Activated CD4-positive, alpha-beta T cell treated with anti-CD3 and anti-CD28 coated beads, Interleukin-2, amount 10 ng/mL, durations not matched to agents 24 days and 14 days (primary cell): ENCODE measurements at regions not wholly inside any gene's neighbourhood (a gene's known extent, or its start where the extent isn't known, plus 50 kb on each side); places are given as distances from the start of the nearest gene placed in this dataset.
A peak's percentile ranks its signal among the peaks of the same experiment; 100 is the strongest.
"Not testable (repeated sequence)": the region's sequence is repeated elsewhere in the genome, so short reads cannot be mapped to it uniquely, and the experiment has no call there.

Source experiments
- DNase-seq: peaks from one replicate; pipeline ENCODE4 v3.0.0; 2022
- H3K27ac Mint-ChIP-seq: one replicate; pipeline ENCODE4 v1.8.0; 2022; ENCODE audit warnings: mild to moderate bottlenecking, mixed read lengths
- H3K27me3 Mint-ChIP-seq: one replicate; pipeline ENCODE4 v1.8.0; 2022; ENCODE audit warnings: mixed read lengths
- H3K36me3 Mint-ChIP-seq: one replicate; pipeline ENCODE4 v1.8.0; 2022; ENCODE audit warnings: low read depth, mild to moderate bottlenecking, mixed read lengths
- H3K4me1 Mint-ChIP-seq: one replicate; pipeline ENCODE4 v1.8.0; 2021; ENCODE audit warnings: mixed read lengths
- H3K4me3 Mint-ChIP-seq: one replicate; pipeline ENCODE4 v1.8.0; 2022; ENCODE audit warnings: mild to moderate bottlenecking, moderate library complexity, mixed read lengths
- H3K9me3 Mint-ChIP-seq: one replicate; pipeline ENCODE4 v1.8.0; 2021; ENCODE audit warnings: mixed read lengths
- intact Hi-C: fragments of 100-400 bp; cut with micrococcal nuclease; formaldehyde crosslinking; loops from one replicate; pipeline ENCODE4 v1.15.1; 2023

DNA sequence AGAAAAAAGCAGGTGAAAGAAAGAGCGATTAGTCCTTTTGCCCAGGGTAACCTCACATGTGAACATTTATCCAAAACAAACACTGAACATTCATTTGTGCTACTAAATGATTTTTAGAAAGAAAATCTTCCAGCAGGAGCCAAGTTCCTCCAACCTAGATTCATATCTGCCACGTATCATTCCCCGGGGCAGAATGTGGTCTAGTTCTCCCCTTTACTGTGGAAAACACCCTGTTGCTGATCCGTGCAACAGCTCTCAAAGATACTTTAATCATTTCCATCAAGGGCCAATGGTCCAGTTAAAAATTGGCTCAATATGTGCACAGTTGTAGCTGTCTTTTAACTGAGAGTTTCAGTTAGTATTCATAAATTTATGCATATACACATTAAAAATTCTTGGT lies 479.1 kb downstream of the ATP23 start:
- intact Hi-C loops = no loop called here
- Mint-ChIP-seq H3K27ac (no peak overlapping the region), H3K4me3 (no peak overlapping the region), H3K9me3 (peaks cover 7% of the 10 kb centered on the region), H3K4me1 (peaks cover 22% of the 10 kb centered on the region), H3K36me3 (no peaks in the 10 kb centered on the region), H3K27me3 (peaks cover 40% of the 10 kb centered on the region)
- no peak for DNase-seq

GRCh38 chr12:58421990-58422389 lies 480.6 kb downstream of the ATP23 start:
- no peak overlapping the region for H3K27ac Mint-ChIP-seq
- H3K4me3 Mint-ChIP-seq = no peak overlapping the region
- H3K4me1 Mint-ChIP-seq = peaks cover 34% of the 10 kb centered on the region
- H3K27me3 Mint-ChIP-seq = peaks cover 31% of the 10 kb centered on the region
- H3K9me3 Mint-ChIP-seq = peaks cover 7% of the 10 kb centered on the region
- intact Hi-C loops = no loop called here
- no peak for DNase-seq
- H3K36me3 Mint-ChIP-seq = no peaks in the 10 kb centered on the region

DNA sequence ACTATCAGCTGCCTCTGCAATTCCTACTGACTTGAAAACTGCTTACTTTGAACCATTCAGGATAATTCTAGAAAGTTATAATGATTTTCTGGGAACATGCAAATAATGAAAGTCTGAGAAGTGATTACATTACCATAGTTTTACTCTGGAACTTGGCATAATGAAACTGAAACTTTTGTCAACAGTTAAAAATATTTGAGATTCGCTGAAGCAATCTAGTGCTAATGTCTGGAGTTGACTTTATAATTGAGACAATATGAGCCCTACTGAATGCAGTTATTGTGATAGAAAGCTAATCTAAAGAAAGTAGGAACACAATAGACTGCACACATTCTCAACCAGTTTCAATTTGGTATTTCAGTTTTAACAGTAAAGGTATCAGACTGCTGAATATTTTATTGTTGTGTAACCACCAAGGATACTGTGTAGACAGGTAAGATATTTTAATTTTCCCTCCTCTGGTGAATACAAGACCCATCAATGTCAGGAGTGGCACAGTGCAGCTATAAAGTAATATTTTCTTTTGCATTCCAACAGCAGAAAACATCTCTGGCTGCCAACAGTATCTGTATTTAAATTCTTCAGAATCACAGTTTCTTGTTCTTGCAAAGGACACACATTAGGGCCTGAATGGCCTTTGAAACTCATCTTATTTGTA lies 483.5 kb downstream of the ATP23 start:
- H3K4me1 Mint-ChIP-seq = peaks cover 38% of the 10 kb centered on the region
- peaks cover 19% of the 10 kb centered on the region for H3K9me3 Mint-ChIP-seq
- DNase-seq = no peak
- H3K4me3 Mint-ChIP-seq = peak overlapping the region; percentile 64
- H3K27me3 Mint-ChIP-seq = peaks cover 40% of the 10 kb centered on the region
- H3K27ac Mint-ChIP-seq = peak overlapping the region; percentile 89
- no peaks in the 10 kb centered on the region for H3K36me3 Mint-ChIP-seq
- intact Hi-C loops = loop anchor here (2.0 kb wide), 1 partner anchor 1172 kb away; the partner anchor contains the start of gene SLC16A7

- Mint-ChIP-seq H3K4me3 (peak overlapping the region; percentile 64), H3K4me1 (peaks cover 37% of the 10 kb centered on the region), H3K36me3 (no peaks in the 10 kb centered on the region), H3K27ac (peak overlapping the region; percentile 89), H3K9me3 (peaks cover 21% of the 10 kb centered on the region), H3K27me3 (peaks cover 36% of the 10 kb centered on the region)
- intact Hi-C loops = loop anchor here (2.0 kb wide), 1 partner anchor 1171 kb away; the partner anchor contains the start of gene SLC16A7
- peak; percentile 72 for DNase-seq
Measured at GRCh38 chr12:58425481-58426392, 484.4 kb downstream of the ATP23 start.

- intact Hi-C loops, H3K36me3 Mint-ChIP-seq, DNase-seq: not testable (repeated sequence)
- Mint-ChIP-seq H3K27me3 (peaks cover 35% of the 10 kb centered on the region), H3K4me1 (peaks cover 37% of the 10 kb centered on the region), H3K4me3 (peak overlapping the region; percentile 64), H3K27ac (peak overlapping the region; percentile 89), H3K9me3 (peaks cover 21% of the 10 kb centered on the region)
Measured at GRCh38 chr12:58426437-58426836, 485.1 kb downstream of the ATP23 start.

GRCh38 chr12:58433959-58434358 lies 486.3 kb downstream of the LRIG3 start:
- intact Hi-C loops = no loop called here
- H3K4me1 Mint-ChIP-seq = no peaks in the 10 kb centered on the region
- H3K9me3 Mint-ChIP-seq = peaks cover 8% of the 10 kb centered on the region
- H3K36me3 Mint-ChIP-seq = no peaks in the 10 kb centered on the region
- H3K27ac Mint-ChIP-seq = no peak overlapping the region
- H3K27me3 Mint-ChIP-seq = peaks cover 28% of the 10 kb centered on the region
- H3K4me3 Mint-ChIP-seq = no peak overlapping the region
- DNase-seq = no peak

GRCh38 chr12:58434726-58435125 lies 485.6 kb downstream of the LRIG3 start:
- H3K4me1 Mint-ChIP-seq = no peaks in the 10 kb centered on the region
- H3K27ac Mint-ChIP-seq = no peak overlapping the region
- no peak overlapping the region for H3K4me3 Mint-ChIP-seq
- intact Hi-C loops = no loop called here
- peaks cover 3% of the 10 kb centered on the region for H3K9me3 Mint-ChIP-seq
- H3K36me3 Mint-ChIP-seq = no peaks in the 10 kb centered on the region
- DNase-seq = no peak
- H3K27me3 Mint-ChIP-seq = peaks cover 30% of the 10 kb centered on the region

GRCh38 chr12:58435647-58436046 lies 484.7 kb downstream of the LRIG3 start:
- no peak overlapping the region for H3K27ac Mint-ChIP-seq
- H3K4me1 Mint-ChIP-seq = no peaks in the 10 kb centered on the region
- DNase-seq = no peak
- H3K36me3 Mint-ChIP-seq = no peaks in the 10 kb centered on the region
- H3K9me3 Mint-ChIP-seq = no peaks in the 10 kb centered on the region
- intact Hi-C loops = no loop called here
- peaks cover 26% of the 10 kb centered on the region for H3K27me3 Mint-ChIP-seq
- no peak overlapping the region for H3K4me3 Mint-ChIP-seq

DNA sequence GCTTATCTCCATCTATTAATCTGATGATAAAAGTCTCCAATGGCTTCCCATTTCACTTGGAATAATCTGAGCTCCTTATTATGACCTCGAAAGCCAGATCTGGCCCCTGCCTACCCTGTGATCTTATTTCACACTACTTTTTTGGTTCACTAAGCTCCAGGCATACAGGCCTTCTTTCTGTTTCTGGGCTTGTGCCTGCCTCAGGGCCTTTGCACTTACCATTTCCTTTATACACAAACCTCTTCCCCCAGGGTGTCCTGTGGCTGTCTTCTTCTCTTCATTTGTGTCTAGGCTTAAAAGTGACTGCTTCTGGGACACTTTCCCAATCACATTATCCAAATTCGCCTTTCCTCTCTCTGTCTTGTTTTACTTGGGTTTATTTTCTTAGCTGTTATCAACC lies 478.8 kb downstream of the LRIG3 start:
- intact Hi-C loops = no loop called here
- H3K4me3 Mint-ChIP-seq = no peak overlapping the region
- H3K27ac Mint-ChIP-seq = no peak overlapping the region
- H3K9me3 Mint-ChIP-seq = no peaks in the 10 kb centered on the region
- H3K36me3 Mint-ChIP-seq = no peaks in the 10 kb centered on the region
- DNase-seq = no peak
- H3K27me3 Mint-ChIP-seq = peaks cover 13% of the 10 kb centered on the region
- no peaks in the 10 kb centered on the region for H3K4me1 Mint-ChIP-seq

DNA sequence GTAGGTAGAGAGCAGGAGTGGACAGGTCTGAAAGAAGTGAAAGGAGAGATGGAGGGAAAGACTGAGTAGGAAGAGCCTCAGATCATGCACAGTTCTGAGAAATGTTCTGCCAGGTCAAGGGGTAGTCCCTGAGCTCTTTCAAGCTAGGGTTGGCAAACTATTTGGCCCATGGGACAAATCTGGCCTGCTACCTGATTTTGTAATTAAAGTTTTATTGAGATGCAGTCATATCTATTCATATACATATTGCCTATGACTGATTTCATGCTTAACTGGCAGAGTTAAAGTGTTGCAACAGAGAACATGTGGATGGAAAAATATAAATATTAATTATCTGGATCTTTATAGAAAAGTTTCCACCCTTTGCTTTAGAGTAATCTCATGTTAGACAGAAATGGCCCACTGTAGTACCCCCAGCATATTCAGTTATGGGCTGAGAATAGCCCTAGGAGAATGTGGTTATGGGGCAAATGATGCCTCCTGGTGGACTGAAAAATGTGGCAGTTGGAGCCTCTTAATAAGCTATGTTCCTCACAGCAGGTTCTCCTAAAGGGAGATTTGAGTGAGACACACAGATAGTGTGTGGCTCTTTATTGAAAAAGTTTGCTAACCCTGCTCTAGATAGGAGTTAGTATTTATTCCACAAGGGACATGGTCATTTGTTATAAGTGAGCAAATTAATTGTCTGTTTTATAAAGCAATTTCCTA lies 476.9 kb downstream of the LRIG3 start:
- intact Hi-C loops = loop anchor here (1.0 kb wide), 1 partner anchor 97 kb away; no protein-coding TSS in a partner anchor
- no peaks in the 10 kb centered on the region for H3K4me1 Mint-ChIP-seq
- H3K9me3 Mint-ChIP-seq = no peaks in the 10 kb centered on the region
- no peaks in the 10 kb centered on the region for H3K36me3 Mint-ChIP-seq
- H3K4me3 Mint-ChIP-seq = no peak overlapping the region
- peaks cover 19% of the 10 kb centered on the region for H3K27me3 Mint-ChIP-seq
- no peak overlapping the region for H3K27ac Mint-ChIP-seq
- DNase-seq = peak; percentile 73

- H3K9me3 Mint-ChIP-seq = no peaks in the 10 kb centered on the region
Measured at GRCh38 chr12:58443981-58444371, 476.3 kb downstream of the LRIG3 start.

GRCh38 chr12:58450868-58451482 lies 469.3 kb downstream of the LRIG3 start:
- Mint-ChIP-seq H3K4me1 (no peaks in the 10 kb centered on the region), H3K27me3 (peaks cover 15% of the 10 kb centered on the region), H3K36me3 (no peaks in the 10 kb centered on the region), H3K9me3 (no peaks in the 10 kb centered on the region), H3K4me3 (no peak overlapping the region), H3K27ac (no peak overlapping the region)
- intact Hi-C loops = no loop called here
- DNase-seq = no peak

More at GRCh38 chr12:58443981-58444371, 476.3 kb downstream of the LRIG3 start:
- no peak overlapping the region for H3K4me3 Mint-ChIP-seq
- DNase-seq = no peak
- H3K4me1 Mint-ChIP-seq = no peaks in the 10 kb centered on the region
- intact Hi-C loops = loop anchor here (1.0 kb wide), 1 partner anchor 98 kb away; no protein-coding TSS in a partner anchor
- H3K27me3 Mint-ChIP-seq = peaks cover 21% of the 10 kb centered on the region
- no peaks in the 10 kb centered on the region for H3K36me3 Mint-ChIP-seq
- H3K27ac Mint-ChIP-seq = no peak overlapping the region

GRCh38 chr12:58452546-58452945 lies 467.8 kb downstream of the LRIG3 start:
- intact Hi-C loops = no loop called here
- Mint-ChIP-seq H3K27me3 (peaks cover 8% of the 10 kb centered on the region), H3K4me3 (no peak overlapping the region), H3K27ac (no peak overlapping the region), H3K36me3 (no peaks in the 10 kb centered on the region), H3K4me1 (no peaks in the 10 kb centered on the region), H3K9me3 (no peaks in the 10 kb centered on the region)
- no peak for DNase-seq
